HepG2 (cell line): ENCODE measurements at regions not wholly inside any gene's neighbourhood (a gene's known extent, or its start where the extent isn't known, plus 50 kb on each side); places are given as distances from the start of the nearest gene placed in this dataset.

Experiments
- KDM6A ChIP-seq: IDR thresholded peaks from 2 replicates; pipeline ENCODE4 v1.6.1; 2016; ENCODE audit warnings: low read depth
- NFAT5 ChIP-seq: sonication (generic); formaldehyde crosslinking; IDR thresholded peaks from 2 replicates; pipeline ENCODE4 v1.4.0; 2020; ENCODE audit warnings: missing genetic modification reagents
- SIN3A ChIP-seq: IDR thresholded peaks from 2 replicates; pipeline ENCODE4 v1.6.1; 2011; ENCODE audit warnings: low read depth, mild to moderate bottlenecking, control low read depth, low read length, borderline replicate concordance
- SKIL ChIP-seq: sonication (generic); formaldehyde crosslinking; IDR thresholded peaks from 2 replicates; pipeline ENCODE4 v1.8.0; 2022; ENCODE audit warnings: missing genetic modification reagents, mild to moderate bottlenecking, moderate library complexity, borderline replicate concordance
- TFAP4 ChIP-seq: sonication (generic); IDR thresholded peaks from 2 replicates; pipeline ENCODE4 v1.6.1; 2016; ENCODE audit warnings: low read depth, borderline replicate concordance
- THAP9 ChIP-seq: sonication (generic); formaldehyde crosslinking; IDR thresholded peaks from 2 replicates; pipeline ENCODE4; 2020; ENCODE audit warnings: missing genetic modification reagents, mild to moderate bottlenecking, borderline replicate concordance
- ZNF10 ChIP-seq: sonication (generic); formaldehyde crosslinking; IDR thresholded peaks from 2 replicates; pipeline ENCODE4 v1.4.0; 2020; ENCODE audit warnings: mild to moderate bottlenecking, low read depth, missing genetic modification reagents, borderline replicate concordance

GRCh38 chr13:109393045-109393444 lies 393.3 kb downstream of the IRS2 start (continued):
- TF ChIP-seq SKIL (CRISPR knock-in tag) (no peak), NFAT5 (CRISPR knock-in tag) (no peak), KDM6A (CRISPR knock-in tag) (no peak), TFAP4 (no peak), SIN3A (no peak), THAP9 (no peak), ZNF10 (CRISPR knock-in tag) (no peak)
- TF ChIP-seq, all 625 proteins: peak for 0
